HFF-Myc (cell line): ENCODE measurements at regions not wholly inside any gene's neighbourhood (a gene's known extent, or its start where the extent isn't known, plus 50 kb on each side); places are given as distances from the start of the nearest gene placed in this dataset.

Experiments used
- DNase-seq: peaks from one replicate; pipeline ENCODE4 v3.0.0-alpha.2; 2011; ENCODE audit warnings: low read depth; ENCODE audit errors: extremely low read depth
- H3K4me3 ChIP-seq: replicated peaks from 2 replicates; pipeline ENCODE4 v1.5.1; 2011; ENCODE audit warnings: low read depth, mild to moderate bottlenecking, control low read depth, low read length
- CTCF ChIP-seq: IDR thresholded peaks from 2 replicates; pipeline ENCODE4 v1.5.1; 2012; ENCODE audit warnings: mild to moderate bottlenecking, low read depth, low read length, control low read depth; ENCODE audit errors: missing control alignments

GRCh38 chr3:30305021-30305420 lies 301.4 kb upstream of the TGFBR2 start:
- no peak for DNase-seq
- no peak for TF ChIP-seq CTCF
- H3K4me3 ChIP-seq: no peak overlapping the region

GRCh38 chr3:30306896-30307295 lies 299.5 kb upstream of the TGFBR2 start:
- no peak for DNase-seq
- no peak for TF ChIP-seq CTCF
- H3K4me3 ChIP-seq: no peak overlapping the region

- H3K4me3 ChIP-seq: no peak overlapping the region
- no peak for DNase-seq
- TF ChIP-seq CTCF: no peak
Observed at GRCh38 chr3:30307372-30307950, 298.9 kb upstream of the TGFBR2 start.

DNA sequence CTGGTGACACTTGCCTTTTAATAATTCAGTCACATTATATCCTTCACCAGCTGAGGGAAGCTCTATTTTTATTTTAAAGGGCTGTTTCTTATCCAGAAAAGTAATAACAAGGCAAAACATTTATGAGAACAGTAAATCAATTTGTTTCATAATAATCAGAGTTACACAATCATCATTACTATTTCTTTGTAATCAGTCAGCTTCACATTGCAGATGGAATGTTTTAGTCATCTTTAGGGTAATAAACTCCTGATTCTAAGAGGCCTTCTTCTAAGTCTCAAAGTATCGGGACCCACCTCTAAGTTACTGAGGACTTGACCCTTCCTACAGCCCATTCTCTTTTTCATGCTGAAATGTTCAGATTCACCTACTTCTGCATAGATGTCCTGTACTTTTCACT lies 298.3 kb upstream of the TGFBR2 start:
- TF ChIP-seq CTCF: no peak
- no peak for DNase-seq
- H3K4me3 ChIP-seq: no peak overlapping the region

DNA sequence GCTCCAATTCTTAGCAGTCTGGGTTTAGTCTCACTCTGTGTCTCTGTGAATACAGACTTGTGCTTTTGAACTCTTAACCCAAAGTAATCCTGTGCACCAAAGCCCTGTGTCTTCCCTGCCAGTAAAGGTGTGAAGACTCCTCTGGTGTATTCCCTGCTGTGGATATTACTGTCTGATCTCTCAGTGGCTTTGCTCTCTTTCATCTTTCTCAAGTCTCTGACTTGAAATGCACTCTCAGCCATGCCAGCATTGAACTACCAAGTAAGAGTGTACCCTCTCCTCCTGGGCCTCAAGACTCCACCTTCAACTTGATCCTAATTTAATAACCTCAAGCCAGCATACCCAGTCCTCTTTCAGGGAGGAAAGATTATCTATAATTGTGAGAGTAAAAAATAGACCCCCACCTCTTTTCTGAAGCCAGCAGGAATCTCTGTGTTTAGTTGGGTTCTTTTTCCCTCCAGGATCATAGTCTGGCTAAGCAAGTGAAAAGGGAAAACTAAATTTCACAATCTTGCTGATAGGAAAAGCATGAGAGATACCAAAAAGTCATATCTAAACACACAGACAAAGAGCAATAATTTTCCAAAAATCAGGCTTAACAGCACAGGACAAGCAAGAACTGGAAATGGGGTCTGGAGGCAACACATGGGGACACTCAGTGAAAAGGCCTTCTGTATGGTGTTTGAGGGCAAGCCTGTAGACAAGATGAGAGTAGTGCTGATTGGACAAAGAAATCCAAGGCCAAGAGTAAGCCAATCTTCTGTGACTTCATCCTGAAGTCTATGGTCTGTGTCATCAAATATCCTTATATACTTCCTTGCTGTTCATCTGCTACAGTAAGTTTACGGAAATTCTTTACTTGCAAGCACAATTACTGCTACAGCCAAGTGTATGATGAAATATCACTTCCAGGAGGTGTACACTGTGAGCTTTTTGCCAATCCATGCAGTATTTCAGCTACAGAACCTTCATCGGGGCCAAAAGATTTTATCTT lies 296.1 kb upstream of the TGFBR2 start:
- DNase-seq: no peak
- no peak overlapping the region for H3K4me3 ChIP-seq
- TF ChIP-seq CTCF: no peak

DNA sequence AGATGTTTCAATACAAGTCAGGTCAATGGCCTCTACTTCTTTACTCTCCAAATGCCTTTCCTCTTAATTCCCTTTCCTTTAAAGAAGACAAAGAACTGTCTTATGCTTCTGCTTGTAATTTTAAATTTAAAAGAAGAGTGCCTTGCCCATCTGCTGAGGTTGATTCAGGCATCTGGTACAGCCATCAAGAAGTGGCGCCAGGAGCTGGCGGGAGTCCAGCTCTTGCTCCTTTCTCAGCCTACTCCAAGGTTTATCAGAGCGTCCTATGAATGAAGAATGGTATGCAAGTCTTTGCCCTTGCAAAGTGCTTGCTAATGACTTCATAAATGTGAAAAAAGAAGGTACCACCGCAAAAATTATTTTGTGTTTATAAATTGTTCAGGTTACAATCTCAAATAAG lies 294.6 kb upstream of the TGFBR2 start:
- DNase-seq: no peak
- no peak for TF ChIP-seq CTCF
- no peak overlapping the region for H3K4me3 ChIP-seq
